GM12872 (cell line): ENCODE measurements at regions not wholly inside any gene's neighbourhood (a gene's known extent, or its start where the extent isn't known, plus 50 kb on each side); places are given as distances from the start of the nearest gene placed in this dataset.

ENCODE experiments used
- CTCF ChIP-seq: IDR thresholded peaks from 3 replicates; pipeline ENCODE4 v1.5.1; 2011; ENCODE audit warnings: low read depth, mild to moderate bottlenecking, low read length, moderate library complexity; ENCODE audit not compliant: insufficient read depth

- no peak for TF ChIP-seq CTCF
Observed at GRCh38 chr13:73273276-73273675, 214.5 kb downstream of the KLF5 start.

GRCh38 chr13:73272831-73273230 lies 214.0 kb downstream of the KLF5 start:
- no peak for TF ChIP-seq CTCF

GRCh38 chr13:73268306-73268705 lies 209.5 kb downstream of the KLF5 start:
- TF ChIP-seq CTCF = no peak

GRCh38 chr13:73266640-73267180 lies 207.9 kb downstream of the KLF5 start:
- no peak for TF ChIP-seq CTCF

GRCh38 chr13:73262862-73263627 lies 204.2 kb downstream of the KLF5 start:
- TF ChIP-seq CTCF = no peak

- TF ChIP-seq CTCF = no peak
Observed at GRCh38 chr13:73261739-73262216, 203.0 kb downstream of the KLF5 start.

- TF ChIP-seq CTCF = no peak
Observed at GRCh38 chr13:73259061-73260017, 200.5 kb downstream of the KLF5 start.
